Nephron progenitor cell (in vitro differentiated cells): ENCODE measurements at regions not wholly inside any gene's neighbourhood (a gene's known extent, or its start where the extent isn't known, plus 50 kb on each side); places are given as distances from the start of the nearest gene placed in this dataset.
A peak's percentile ranks its signal among the peaks of the same experiment; 100 is the strongest.

Experiments
- DNase-seq: peaks from one replicate; pipeline ENCODE4 v3.0.0; 2021
- H3K27ac Mint-ChIP-seq: 2 replicates; pipeline ENCODE4 v1.8.0; 2021; ENCODE audit warnings: mild to moderate bottlenecking, moderate library complexity, mixed read lengths
- H3K27me3 Mint-ChIP-seq: 2 replicates; pipeline ENCODE4 v1.8.0; 2021; ENCODE audit warnings: mild to moderate bottlenecking, low read depth, mixed read lengths; ENCODE audit not compliant: poor library complexity
- H3K36me3 Mint-ChIP-seq: 2 replicates; pipeline ENCODE4 v1.8.0; 2021; ENCODE audit warnings: low read depth, mixed read lengths
- H3K4me1 Mint-ChIP-seq: 2 replicates; pipeline ENCODE4 v1.8.0; 2021; ENCODE audit warnings: mixed read lengths
- H3K4me3 Mint-ChIP-seq: 2 replicates; pipeline ENCODE4 v1.8.0; 2021; ENCODE audit warnings: mild to moderate bottlenecking, moderate library complexity, mixed read lengths
- H3K9me3 Mint-ChIP-seq: 2 replicates; pipeline ENCODE4 v1.8.0; 2021; ENCODE audit warnings: mild to moderate bottlenecking, moderate library complexity, mixed read lengths
- CTCF ChIP-seq: fragments of 200-600 bp; sonication (generic); IDR thresholded peaks from 2 replicates; pipeline ENCODE4 v1.5.0; 2021; ENCODE audit warnings: antibody characterized with exemption

GRCh38 chr6:165119231-165120020 is 190.0 kb downstream of the C6orf118 start:
- no peak overlapping the region for H3K4me3 Mint-ChIP-seq
- peaks cover 10% of the 10 kb centered on the region for H3K4me1 Mint-ChIP-seq
- H3K27me3 Mint-ChIP-seq: peaks cover 7% of the 10 kb centered on the region
- H3K27ac Mint-ChIP-seq: peak overlapping the region; percentile 20
- DNase-seq: no peak
- peaks cover 18% of the 10 kb centered on the region for H3K9me3 Mint-ChIP-seq
- TF ChIP-seq CTCF: no peak
- H3K36me3 Mint-ChIP-seq: peaks cover 4% of the 10 kb centered on the region

- Mint-ChIP-seq H3K27ac (no peak overlapping the region), H3K9me3 (peaks cover 25% of the 10 kb centered on the region), H3K36me3 (peaks cover 9% of the 10 kb centered on the region), H3K27me3 (peaks cover 7% of the 10 kb centered on the region), H3K4me1 (peaks cover 10% of the 10 kb centered on the region), H3K4me3 (no peak overlapping the region)
- no peak for DNase-seq
- TF ChIP-seq CTCF: no peak
Measured at GRCh38 chr6:165118736-165119135, 190.7 kb downstream of the C6orf118 start.

GRCh38 chr6:165117806-165118205 is 191.6 kb downstream of the C6orf118 start:
- H3K36me3 Mint-ChIP-seq: peaks cover 12% of the 10 kb centered on the region
- peaks cover 7% of the 10 kb centered on the region for H3K27me3 Mint-ChIP-seq
- peaks cover 10% of the 10 kb centered on the region for H3K4me1 Mint-ChIP-seq
- H3K4me3 Mint-ChIP-seq: no peak overlapping the region
- no peak overlapping the region for H3K27ac Mint-ChIP-seq
- no peak for TF ChIP-seq CTCF
- peaks cover 31% of the 10 kb centered on the region for H3K9me3 Mint-ChIP-seq
- DNase-seq: no peak

- H3K27me3 Mint-ChIP-seq: peaks cover 7% of the 10 kb centered on the region
- no peak for DNase-seq
- H3K27ac Mint-ChIP-seq: no peak overlapping the region
- H3K4me1 Mint-ChIP-seq: peaks cover 10% of the 10 kb centered on the region
- H3K36me3 Mint-ChIP-seq: peaks cover 12% of the 10 kb centered on the region
- H3K9me3 Mint-ChIP-seq: peaks cover 30% of the 10 kb centered on the region
- no peak overlapping the region for H3K4me3 Mint-ChIP-seq
- no peak for TF ChIP-seq CTCF
Measured at GRCh38 chr6:165117121-165117520, 192.3 kb downstream of the C6orf118 start.

GRCh38 chr6:165110860-165111259 is 198.5 kb downstream of the C6orf118 start:
- H3K4me3 Mint-ChIP-seq: no peak overlapping the region
- H3K27ac Mint-ChIP-seq: no peak overlapping the region
- peaks cover 30% of the 10 kb centered on the region for H3K9me3 Mint-ChIP-seq
- no peak for TF ChIP-seq CTCF
- no peak for DNase-seq
- H3K27me3 Mint-ChIP-seq: peaks cover 6% of the 10 kb centered on the region
- no peaks in the 10 kb centered on the region for H3K4me1 Mint-ChIP-seq
- H3K36me3 Mint-ChIP-seq: peaks cover 12% of the 10 kb centered on the region

- peaks cover 6% of the 10 kb centered on the region for H3K36me3 Mint-ChIP-seq
- no peak for TF ChIP-seq CTCF
Measured at GRCh38 chr6:165109011-165109410, 200.4 kb downstream of the C6orf118 start.

More at GRCh38 chr6:165109011-165109410, 200.4 kb downstream of the C6orf118 start:
- Mint-ChIP-seq H3K27me3 (peaks cover 6% of the 10 kb centered on the region), H3K27ac (no peak overlapping the region), H3K4me3 (no peak overlapping the region), H3K4me1 (no peaks in the 10 kb centered on the region), H3K9me3 (peaks cover 16% of the 10 kb centered on the region)
- DNase-seq: no peak
